ENCODE measurements at regions not wholly inside any gene's neighbourhood (a gene's known extent, or its start where the extent isn't known, plus 50 kb on each side); places are given as distances from the start of the nearest gene placed in this dataset.

- TF ChIP-seq CTCF (IDR thresholded peaks at IDR 0.05) = no peak
- TF ChIP-seq POLR2A (IDR thresholded peaks at IDR 0.05) = no peak
- DNase-seq (no peak), ATAC-seq (no peak)
- Histone ChIP-seq H3K4me3 (no peak overlapping the region), H3K36me3 (replicated peaks in 1 of 2; ENCODE audit: insufficient read depth in 1 of 2, low read depth in 2 of 2) (no peaks in the 10 kb centered on the region), H3K9me3 (no peaks in the 10 kb centered on the region), H3K27me3 (no peaks in the 10 kb centered on the region), H3K27ac (no peak overlapping the region), H3K4me1 (no peaks in the 10 kb centered on the region)
- intact Hi-C loops (cut with DNase I) = no loop called here
Observed at GRCh38 chr3:106114848-106115247, 246.0 kb upstream of the CBLB start.

- ATAC-seq = no peak
- no peak overlapping the region for H3K4me3 ChIP-seq
- H3K4me1 ChIP-seq = no peaks in the 10 kb centered on the region
- no peak for DNase-seq
- intact Hi-C loops (cut with DNase I) = no loop called here
- no peak overlapping the region for H3K27ac ChIP-seq
- H3K27me3 ChIP-seq = no peaks in the 10 kb centered on the region
- 77 to 80% methylated on average over 2 of the region's 2 CpGs for WGBS, 2 donors
- TF ChIP-seq CTCF (IDR thresholded peaks at IDR 0.05) (no peak), POLR2A (IDR thresholded peaks at IDR 0.05) (no peak)
- no peaks in the 10 kb centered on the region for H3K9me3 ChIP-seq
- H3K36me3 ChIP-seq (replicated peaks in 1 of 2; ENCODE audit: insufficient read depth in 1 of 2, low read depth in 2 of 2) = no peaks in the 10 kb centered on the region
Observed at GRCh38 chr3:106115557-106115956, 246.7 kb upstream of the CBLB start.

- H3K4me1 ChIP-seq = no peaks in the 10 kb centered on the region
- no peaks in the 10 kb centered on the region for H3K27me3 ChIP-seq
- H3K36me3 ChIP-seq (replicated peaks in 1 of 2; ENCODE audit: insufficient read depth in 1 of 2, low read depth in 2 of 2) = no peaks in the 10 kb centered on the region
- no peak for ATAC-seq
- 75 to 86% methylated on average over 7 of the region's 7 CpGs for WGBS, 2 donors
- DNase-seq = no peak
- no peak overlapping the region for H3K27ac ChIP-seq
- no peak overlapping the region for H3K4me3 ChIP-seq
- no peaks in the 10 kb centered on the region for H3K9me3 ChIP-seq
- TF ChIP-seq POLR2A (IDR thresholded peaks at IDR 0.05) (no peak), CTCF (IDR thresholded peaks at IDR 0.05) (no peak)
- intact Hi-C loops (cut with DNase I) = no loop called here
Observed at GRCh38 chr3:106116733-106117489, 248.1 kb upstream of the CBLB start.

- intact Hi-C loops (cut with DNase I) = no loop called here
Observed at GRCh38 chr3:106117490-106117858, 248.7 kb upstream of the CBLB start.

More at GRCh38 chr3:106117490-106117858, 248.7 kb upstream of the CBLB start:
- Histone ChIP-seq H3K27me3 (no peaks in the 10 kb centered on the region), H3K4me1 (no peaks in the 10 kb centered on the region), H3K27ac (no peak overlapping the region), H3K9me3 (no peaks in the 10 kb centered on the region), H3K4me3 (no peak overlapping the region), H3K36me3 (replicated peaks in 1 of 2; ENCODE audit: insufficient read depth in 1 of 2, low read depth in 2 of 2) (no peaks in the 10 kb centered on the region)
- ATAC-seq (no peak), DNase-seq (no peak)
- TF ChIP-seq POLR2A (IDR thresholded peaks at IDR 0.05) (no peak), CTCF (IDR thresholded peaks at IDR 0.05) (no peak)
- WGBS, 2 donors = 36 to 66% methylated on average over 3 of the region's 3 CpGs

Measured in body of pancreas (tissue), 4 donors.